ENCODE measurements at regions not wholly inside any gene's neighbourhood (a gene's known extent, or its start where the extent isn't known, plus 50 kb on each side); places are given as distances from the start of the nearest gene placed in this dataset.

GRCh38 chr7:68456469-68456868 is 1141.8 kb upstream of the AUTS2 start:
- intact Hi-C loops (cut with micrococcal nuclease; ENCODE audit: unreplicated experiment), result no loop called here
- no TSS peak for BruUV-seq (replicated peaks)
- Histone ChIP-seq H3K9me3 (ENCODE audit: low read depth, low read length, poor library complexity, severe bottlenecking) (no peaks in the 10 kb centered on the region), H3K4me1 (ENCODE audit: insufficient read depth, low read length, poor library complexity, severe bottlenecking) (peaks cover 11% of the 10 kb centered on the region), H3K4me3 (ENCODE audit: low read depth, low read length, poor library complexity, severe bottlenecking) (no peak overlapping the region), H3K27me3 (replicated peaks; ENCODE audit: insufficient read depth, low read depth, low read length, poor library complexity) (no peaks in the 10 kb centered on the region), H3K36me3 (ENCODE audit: insufficient read depth, low read length, poor library complexity, severe bottlenecking) (no peaks in the 10 kb centered on the region), H3K27ac (ENCODE audit: low read depth, low read length, poor library complexity, severe bottlenecking) (no peak overlapping the region)
- ChIA-PET CTCF (no interaction called here), POLR2A (ENCODE audit: low non-redundant PET) (no interaction called here)
- TF ChIP-seq, protein P1, sequence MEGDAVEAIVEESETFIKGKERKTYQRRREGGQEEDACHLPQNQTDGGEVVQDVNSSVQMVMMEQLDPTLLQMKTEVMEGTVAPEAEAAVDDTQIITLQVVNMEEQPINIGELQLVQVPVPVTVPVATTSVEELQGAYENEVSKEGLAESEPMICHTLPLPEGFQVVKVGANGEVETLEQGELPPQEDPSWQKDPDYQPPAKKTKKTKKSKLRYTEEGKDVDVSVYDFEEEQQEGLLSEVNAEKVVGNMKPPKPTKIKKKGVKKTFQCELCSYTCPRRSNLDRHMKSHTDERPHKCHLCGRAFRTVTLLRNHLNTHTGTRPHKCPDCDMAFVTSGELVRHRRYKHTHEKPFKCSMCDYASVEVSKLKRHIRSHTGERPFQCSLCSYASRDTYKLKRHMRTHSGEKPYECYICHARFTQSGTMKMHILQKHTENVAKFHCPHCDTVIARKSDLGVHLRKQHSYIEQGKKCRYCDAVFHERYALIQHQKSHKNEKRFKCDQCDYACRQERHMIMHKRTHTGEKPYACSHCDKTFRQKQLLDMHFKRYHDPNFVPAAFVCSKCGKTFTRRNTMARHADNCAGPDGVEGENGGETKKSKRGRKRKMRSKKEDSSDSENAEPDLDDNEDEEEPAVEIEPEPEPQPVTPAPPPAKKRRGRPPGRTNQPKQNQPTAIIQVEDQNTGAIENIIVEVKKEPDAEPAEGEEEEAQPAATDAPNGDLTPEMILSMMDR (conservative IDR thresholded peaks at IDR 0.05; ENCODE audit: low read depth, low read length), result no peak
- no peak for TF ChIP-seq EZH2 (IDR thresholded peaks at IDR 0.05; ENCODE audit: borderline replicate concordance, low read depth, low read length, poor library complexity, severe bottlenecking)
- no peak for DNase-seq (ENCODE audit: low spot score)

DNA sequence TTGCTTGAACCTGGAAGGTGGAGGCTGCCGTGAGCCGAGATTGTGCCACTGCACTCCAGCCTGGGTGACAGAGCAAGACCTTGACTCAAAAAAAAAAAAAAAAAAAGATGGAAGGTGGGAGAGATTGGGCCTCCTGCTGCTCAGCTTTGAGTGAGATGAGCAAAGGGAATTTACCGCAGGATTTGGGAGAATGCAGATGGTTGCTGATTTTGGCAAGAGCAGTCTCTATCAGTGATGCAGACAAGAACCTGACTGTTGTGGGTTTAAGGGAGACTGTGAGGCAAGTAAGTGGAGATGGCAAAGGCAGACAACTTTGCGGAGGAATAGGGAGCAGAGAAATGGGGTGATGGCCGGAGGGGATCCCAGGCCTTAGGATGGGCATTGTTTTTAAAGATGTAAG is 1140.8 kb upstream of the AUTS2 start:
- peaks cover 11% of the 10 kb centered on the region for H3K4me1 ChIP-seq (ENCODE audit: insufficient read depth, low read length, poor library complexity, severe bottlenecking)
- BruUV-seq (replicated peaks), result no TSS peak
- POLR2A ChIA-PET (ENCODE audit: low non-redundant PET), result no interaction called here
- H3K9me3 ChIP-seq (ENCODE audit: low read depth, low read length, poor library complexity, severe bottlenecking), result no peaks in the 10 kb centered on the region
- CTCF ChIA-PET, result no interaction called here
- no peaks in the 10 kb centered on the region for H3K36me3 ChIP-seq (ENCODE audit: insufficient read depth, low read length, poor library complexity, severe bottlenecking)
- no peak for TF ChIP-seq EZH2 (IDR thresholded peaks at IDR 0.05; ENCODE audit: borderline replicate concordance, low read depth, low read length, poor library complexity, severe bottlenecking)
- TF ChIP-seq, protein P1 (conservative IDR thresholded peaks at IDR 0.05; ENCODE audit: low read depth, low read length), result no peak
- H3K27me3 ChIP-seq (replicated peaks; ENCODE audit: insufficient read depth, low read depth, low read length, poor library complexity), result no peaks in the 10 kb centered on the region
- no peak overlapping the region for H3K27ac ChIP-seq (ENCODE audit: low read depth, low read length, poor library complexity, severe bottlenecking)
- intact Hi-C loops (cut with micrococcal nuclease; ENCODE audit: unreplicated experiment), result no loop called here
- no peak for DNase-seq (ENCODE audit: low spot score)
- no peak overlapping the region for H3K4me3 ChIP-seq (ENCODE audit: low read depth, low read length, poor library complexity, severe bottlenecking)

DNA sequence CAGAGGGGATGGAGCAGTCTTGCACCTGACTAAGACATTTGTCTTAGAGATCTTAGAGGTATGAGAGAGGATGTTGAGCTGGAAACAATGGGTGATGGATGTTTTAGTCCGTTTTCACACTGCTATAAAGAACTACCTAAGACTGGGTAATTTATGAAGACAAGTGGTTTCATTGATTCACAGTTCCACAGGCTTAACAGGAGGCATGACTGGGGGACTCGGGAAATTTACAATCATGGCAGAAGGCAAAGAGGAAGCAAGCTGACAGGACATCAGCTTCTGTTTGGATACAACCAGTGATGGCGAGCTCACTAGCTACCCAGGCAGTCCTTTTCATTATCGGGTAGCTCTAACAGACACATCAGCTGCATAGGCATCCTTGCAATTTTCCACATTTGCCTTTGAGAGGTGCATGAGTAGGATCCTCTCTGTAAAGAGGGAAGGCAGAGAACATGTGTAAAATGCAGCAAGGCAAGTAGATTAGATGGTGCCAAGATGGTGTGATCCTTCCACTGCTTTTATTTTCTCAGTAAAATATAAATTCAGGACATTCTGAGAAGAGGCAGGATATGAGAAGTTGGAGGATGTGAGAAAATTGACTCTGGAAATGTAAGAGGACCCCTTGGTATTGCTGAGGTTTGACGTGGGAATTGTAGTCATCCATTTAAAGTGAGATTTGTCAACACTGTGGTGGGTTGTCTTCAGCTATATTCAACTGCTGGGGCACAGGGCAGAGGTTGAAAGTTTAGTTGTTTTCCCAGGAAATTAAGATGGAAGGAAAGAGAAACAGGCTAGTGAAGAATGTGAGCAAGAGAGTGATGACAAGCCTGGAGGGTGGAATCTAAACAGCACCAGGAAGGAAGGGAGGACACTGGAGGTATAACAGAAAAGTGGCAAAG is 1140.0 kb upstream of the AUTS2 start:
- ChIA-PET CTCF (no interaction called here), POLR2A (ENCODE audit: low non-redundant PET) (no interaction called here)
- intact Hi-C loops (cut with micrococcal nuclease; ENCODE audit: unreplicated experiment), result no loop called here
- Histone ChIP-seq H3K27ac (ENCODE audit: low read depth, low read length, poor library complexity, severe bottlenecking) (no peak overlapping the region), H3K4me3 (ENCODE audit: low read depth, low read length, poor library complexity, severe bottlenecking) (no peak overlapping the region), H3K36me3 (ENCODE audit: insufficient read depth, low read length, poor library complexity, severe bottlenecking) (no peaks in the 10 kb centered on the region), H3K27me3 (replicated peaks; ENCODE audit: insufficient read depth, low read depth, low read length, poor library complexity) (no peaks in the 10 kb centered on the region), H3K9me3 (ENCODE audit: low read depth, low read length, poor library complexity, severe bottlenecking) (no peaks in the 10 kb centered on the region), H3K4me1 (ENCODE audit: insufficient read depth, low read length, poor library complexity, severe bottlenecking) (peaks cover 11% of the 10 kb centered on the region)
- no TSS peak for BruUV-seq (replicated peaks)
- no peak for DNase-seq (ENCODE audit: low spot score)
- TF ChIP-seq, protein P1 (conservative IDR thresholded peaks at IDR 0.05; ENCODE audit: low read depth, low read length), result no peak
- TF ChIP-seq EZH2 (IDR thresholded peaks at IDR 0.05; ENCODE audit: borderline replicate concordance, low read depth, low read length, poor library complexity, severe bottlenecking), result no peak

Data from A673 (cell line).